ENCODE measurements at regions not wholly inside any gene's neighbourhood (a gene's known extent, or its start where the extent isn't known, plus 50 kb on each side); places are given as distances from the start of the nearest gene placed in this dataset.

DNA sequence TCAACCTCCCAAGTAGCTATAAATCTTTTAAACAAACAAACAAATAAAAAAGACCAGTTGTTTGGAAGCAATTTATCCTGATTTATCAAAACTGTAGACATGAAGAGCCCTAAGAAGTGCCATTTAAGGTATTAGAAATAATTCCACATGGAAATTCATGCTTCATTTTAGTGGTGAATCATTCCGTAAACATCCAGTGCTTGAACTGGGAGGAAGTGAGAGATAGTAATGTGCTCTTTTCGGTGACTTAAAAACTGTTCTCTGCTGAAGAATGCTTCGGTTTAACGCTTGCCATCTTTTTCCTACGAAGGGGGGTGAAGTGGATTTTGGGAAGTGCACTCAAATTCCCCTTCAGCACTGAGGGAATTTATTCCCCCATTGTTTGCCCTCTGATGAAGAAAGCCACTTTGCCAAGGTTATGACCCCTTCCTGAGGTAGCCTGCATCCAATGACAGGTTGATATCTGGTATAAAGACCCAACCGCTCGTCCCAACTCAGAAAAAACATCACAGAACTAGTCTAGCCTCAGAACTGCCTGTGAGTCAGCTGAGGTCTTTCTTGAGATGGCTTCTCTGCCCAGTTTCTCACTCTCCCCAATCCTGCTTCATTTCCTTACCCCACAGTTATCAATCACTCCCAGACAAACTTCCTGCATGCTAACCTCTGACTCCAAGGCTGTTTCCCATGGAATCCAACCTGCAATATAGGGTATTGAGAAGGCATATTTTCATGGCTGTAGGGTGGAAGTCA, 244.1 kb downstream of the AEBP2 start:
- TF ChIP-seq ZBTB7A (IDR thresholded peaks at IDR 0.05; ENCODE audit: low read depth) (no peak), EP300 (IDR thresholded peaks at IDR 0.05; ENCODE audit: borderline replicate concordance) (no peak), RAD21 (IDR thresholded peaks at IDR 0.05; ENCODE audit: low read depth) (no peak), TAF1 (IDR thresholded peaks at IDR 0.05; ENCODE audit: low read depth) (no peak), CEBPB (IDR thresholded peaks at IDR 0.05) (no peak), TEAD4 (IDR thresholded peaks at IDR 0.05) (no peak)
- TF ChIP-seq, protein P1, sequence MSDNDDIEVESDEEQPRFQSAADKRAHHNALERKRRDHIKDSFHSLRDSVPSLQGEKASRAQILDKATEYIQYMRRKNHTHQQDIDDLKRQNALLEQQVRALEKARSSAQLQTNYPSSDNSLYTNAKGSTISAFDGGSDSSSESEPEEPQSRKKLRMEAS (IDR thresholded peaks at IDR 0.05) = no peak
- TF ChIP-seq, protein P2, sequence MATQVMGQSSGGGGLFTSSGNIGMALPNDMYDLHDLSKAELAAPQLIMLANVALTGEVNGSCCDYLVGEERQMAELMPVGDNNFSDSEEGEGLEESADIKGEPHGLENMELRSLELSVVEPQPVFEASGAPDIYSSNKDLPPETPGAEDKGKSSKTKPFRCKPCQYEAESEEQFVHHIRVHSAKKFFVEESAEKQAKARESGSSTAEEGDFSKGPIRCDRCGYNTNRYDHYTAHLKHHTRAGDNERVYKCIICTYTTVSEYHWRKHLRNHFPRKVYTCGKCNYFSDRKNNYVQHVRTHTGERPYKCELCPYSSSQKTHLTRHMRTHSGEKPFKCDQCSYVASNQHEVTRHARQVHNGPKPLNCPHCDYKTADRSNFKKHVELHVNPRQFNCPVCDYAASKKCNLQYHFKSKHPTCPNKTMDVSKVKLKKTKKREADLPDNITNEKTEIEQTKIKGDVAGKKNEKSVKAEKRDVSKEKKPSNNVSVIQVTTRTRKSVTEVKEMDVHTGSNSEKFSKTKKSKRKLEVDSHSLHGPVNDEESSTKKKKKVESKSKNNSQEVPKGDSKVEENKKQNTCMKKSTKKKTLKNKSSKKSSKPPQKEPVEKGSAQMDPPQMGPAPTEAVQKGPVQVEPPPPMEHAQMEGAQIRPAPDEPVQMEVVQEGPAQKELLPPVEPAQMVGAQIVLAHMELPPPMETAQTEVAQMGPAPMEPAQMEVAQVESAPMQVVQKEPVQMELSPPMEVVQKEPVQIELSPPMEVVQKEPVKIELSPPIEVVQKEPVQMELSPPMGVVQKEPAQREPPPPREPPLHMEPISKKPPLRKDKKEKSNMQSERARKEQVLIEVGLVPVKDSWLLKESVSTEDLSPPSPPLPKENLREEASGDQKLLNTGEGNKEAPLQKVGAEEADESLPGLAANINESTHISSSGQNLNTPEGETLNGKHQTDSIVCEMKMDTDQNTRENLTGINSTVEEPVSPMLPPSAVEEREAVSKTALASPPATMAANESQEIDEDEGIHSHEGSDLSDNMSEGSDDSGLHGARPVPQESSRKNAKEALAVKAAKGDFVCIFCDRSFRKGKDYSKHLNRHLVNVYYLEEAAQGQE (IDR thresholded peaks at IDR 0.05; ENCODE audit: low read depth) = no peak
